Kidney epithelial cell (primary cell): ENCODE measurements at regions not wholly inside any gene's neighbourhood (a gene's known extent, or its start where the extent isn't known, plus 50 kb on each side); places are given as distances from the start of the nearest gene placed in this dataset.

Experiments used
- DNase-seq: peaks from one replicate; pipeline ENCODE4 v3.0.0-alpha.2; 2010; ENCODE audit warnings: low read depth
- H3K27me3 ChIP-seq: 2 replicates; pipeline ENCODE4 v1.6.0; 2011; ENCODE audit warnings: low read length; ENCODE audit not compliant: control insufficient read depth, insufficient read depth
- H3K36me3 ChIP-seq: 2 replicates; pipeline ENCODE4 v1.5.1; 2011; ENCODE audit warnings: low read length; ENCODE audit not compliant: control insufficient read depth, insufficient read depth
- H3K4me3 ChIP-seq: 2 replicates; pipeline ENCODE4 v1.5.1; 2011; ENCODE audit warnings: low read depth, mild to moderate bottlenecking, control low read depth, low read length
- CTCF ChIP-seq: IDR thresholded peaks from 2 replicates; pipeline ENCODE4 v1.5.1; 2011; ENCODE audit warnings: mild to moderate bottlenecking, moderate library complexity, low read length, control low read depth, inconsistent platforms; ENCODE audit not compliant: insufficient read depth, poor library complexity, severe bottlenecking

GRCh38 chr12:92568691-92569090, 134.1 kb upstream of the PLEKHG7 start:
- DNase-seq: no peak
- H3K4me3 ChIP-seq: no peak overlapping the region
- H3K36me3 ChIP-seq: no peaks in the 10 kb centered on the region
- TF ChIP-seq CTCF: no peak
- no peaks in the 10 kb centered on the region for H3K27me3 ChIP-seq

GRCh38 chr12:92566448-92567019, 136.3 kb upstream of the PLEKHG7 start:
- Histone ChIP-seq H3K4me3 (no peak overlapping the region), H3K36me3 (no peaks in the 10 kb centered on the region), H3K27me3 (no peaks in the 10 kb centered on the region)
- DNase-seq: no peak
- TF ChIP-seq CTCF: no peak

DNA sequence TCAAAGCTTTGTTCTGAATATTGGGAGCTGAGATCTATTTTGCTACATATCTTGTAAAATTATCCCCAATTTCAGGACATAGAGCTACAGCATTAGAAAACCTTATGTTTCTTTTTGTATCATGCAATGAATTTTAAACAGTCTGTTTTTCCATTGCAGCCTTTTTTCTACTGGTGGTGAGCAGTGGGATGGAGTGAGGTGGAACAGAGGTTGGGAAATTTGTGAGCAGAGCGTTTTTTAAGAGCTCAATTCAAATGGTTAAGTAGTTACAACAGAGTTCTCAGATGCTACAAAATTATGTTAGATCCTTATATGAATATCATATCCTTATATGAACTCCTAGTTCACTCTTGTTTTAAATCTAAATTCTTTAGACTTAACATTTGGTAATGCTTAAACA, 139.0 kb upstream of the PLEKHG7 start:
- no peaks in the 10 kb centered on the region for H3K27me3 ChIP-seq
- no peak for DNase-seq
- no peak overlapping the region for H3K4me3 ChIP-seq
- TF ChIP-seq CTCF: no peak
- H3K36me3 ChIP-seq: no peaks in the 10 kb centered on the region

- H3K36me3 ChIP-seq: no peaks in the 10 kb centered on the region
Measured at GRCh38 chr12:92562063-92562734, 140.6 kb upstream of the PLEKHG7 start.

GRCh38 chr12:92561543-92561899, 141.3 kb upstream of the PLEKHG7 start:
- no peak for TF ChIP-seq CTCF
- H3K36me3 ChIP-seq: no peaks in the 10 kb centered on the region
- no peak for DNase-seq
- H3K4me3 ChIP-seq: no peak overlapping the region
- no peaks in the 10 kb centered on the region for H3K27me3 ChIP-seq

More at GRCh38 chr12:92562063-92562734, 140.6 kb upstream of the PLEKHG7 start:
- TF ChIP-seq CTCF: no peak
- Histone ChIP-seq H3K4me3 (no peak overlapping the region), H3K27me3 (no peaks in the 10 kb centered on the region)
- no peak for DNase-seq
